KMS-11 (cell line): ENCODE measurements at regions not wholly inside any gene's neighbourhood (a gene's known extent, or its start where the extent isn't known, plus 50 kb on each side); places are given as distances from the start of the nearest gene placed in this dataset.
"Not testable (repeated sequence)": the region's sequence is repeated elsewhere in the genome, so short reads cannot be mapped to it uniquely, and the experiment has no call there.

Source experiments
- H2AFZ ChIP-seq: fragments of 200-600 bp; sonication (generic); 2 replicates; pipeline ENCODE4 v1.6.1; 2016; ENCODE audit warnings: antibody characterized with exemption, mixed run types, low read depth
- H3K27ac ChIP-seq: fragments of 200-600 bp; sonication (generic); 2 replicates; pipeline ENCODE4 v1.6.1; 2016; ENCODE audit warnings: mild to moderate bottlenecking, mixed run types
- H3K27me3 ChIP-seq: fragments of 200-600 bp; sonication (generic); 2 replicates; pipeline ENCODE4 v1.6.1; 2017; ENCODE audit warnings: mild to moderate bottlenecking, low read depth, mixed run types, moderate library complexity; ENCODE audit not compliant: insufficient read depth
- H3K36me3 ChIP-seq: fragments of 200-600 bp; sonication (generic); 2 replicates; pipeline ENCODE4 v1.6.1; 2017; ENCODE audit warnings: mild to moderate bottlenecking, mixed run types; ENCODE audit not compliant: insufficient read depth
- H3K4me1 ChIP-seq: fragments of 200-600 bp; sonication (generic); 2 replicates; pipeline ENCODE4 v1.6.1; 2016; ENCODE audit warnings: mild to moderate bottlenecking, low read depth, mixed run types; ENCODE audit not compliant: poor library complexity, severe bottlenecking
- H3K4me2 ChIP-seq: fragments of 200-600 bp; sonication (generic); 2 replicates; pipeline ENCODE4 v1.7.0; 2016; ENCODE audit warnings: mild to moderate bottlenecking, mixed run types
- H3K4me3 ChIP-seq: fragments of 200-600 bp; sonication (generic); IDR thresholded peaks from 2 replicates; pipeline ENCODE4 v1.6.1; 2017; ENCODE audit warnings: low read depth, low read length, mixed read lengths; ENCODE audit not compliant: insufficient read depth
- H3K79me2 ChIP-seq: fragments of 200-600 bp; sonication (generic); 2 replicates; pipeline ENCODE4 v1.6.1; 2016; ENCODE audit warnings: low read depth, mixed run types; ENCODE audit not compliant: insufficient read depth
- H3K9ac ChIP-seq: fragments of 200-600 bp; sonication (generic); 2 replicates; pipeline ENCODE4 v1.6.1; 2016; ENCODE audit warnings: mild to moderate bottlenecking, mixed run types
- H4K20me1 ChIP-seq: fragments of 200-600 bp; sonication (generic); 2 replicates; pipeline ENCODE4 v1.6.1; 2016; ENCODE audit warnings: mild to moderate bottlenecking, mixed run types; ENCODE audit not compliant: insufficient read depth
- CTCF ChIP-seq: fragments of 200-600 bp; sonication (generic); conservative IDR thresholded peaks from 2 replicates; pipeline ENCODE4 v1.6.1; 2017; ENCODE audit warnings: low read depth, mild to moderate bottlenecking, antibody characterized with exemption, low read length, moderate library complexity, mixed read lengths

- Histone ChIP-seq H2AFZ (no peak overlapping the region), H4K20me1 (no peaks in the 10 kb centered on the region), H3K79me2 (no peaks in the 10 kb centered on the region), H3K27ac (no peak overlapping the region), H3K4me3 (no peak overlapping the region), H3K4me2 (no peak overlapping the region), H3K36me3 (no peaks in the 10 kb centered on the region), H3K4me1 (no peaks in the 10 kb centered on the region), H3K27me3 (no peaks in the 10 kb centered on the region), H3K9ac (no peak overlapping the region)
- TF ChIP-seq CTCF: no peak
Observed at GRCh38 chr3:177905173-177906125, 630.8 kb upstream of the KCNMB2 start.

DNA sequence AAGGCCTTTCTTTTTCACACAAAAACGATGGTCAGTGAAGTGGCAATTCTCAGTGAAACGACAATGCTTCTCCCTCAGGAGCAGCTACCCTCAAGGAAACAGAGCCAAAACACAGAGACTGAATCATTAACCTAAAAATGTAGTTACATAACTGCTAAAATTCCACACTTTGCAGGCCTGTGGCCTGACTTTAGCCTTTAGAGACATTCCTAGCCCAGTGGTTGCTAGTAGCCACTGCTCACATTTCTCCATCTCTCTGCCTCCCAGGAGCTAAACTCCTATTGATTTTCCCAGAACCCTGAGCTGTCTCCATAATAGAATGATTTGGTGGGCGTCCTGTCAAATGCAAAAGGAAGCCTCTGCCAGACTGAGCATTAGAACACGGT lies 630.1 kb upstream of the KCNMB2 start:
- H3K4me1 ChIP-seq: no peaks in the 10 kb centered on the region
- H3K79me2 ChIP-seq: no peaks in the 10 kb centered on the region
- no peaks in the 10 kb centered on the region for H4K20me1 ChIP-seq
- H3K9ac ChIP-seq: no peak overlapping the region
- no peak overlapping the region for H3K4me2 ChIP-seq
- H3K36me3 ChIP-seq: no peaks in the 10 kb centered on the region
- H3K4me3 ChIP-seq: no peak overlapping the region
- TF ChIP-seq CTCF: no peak
- H3K27me3 ChIP-seq: no peaks in the 10 kb centered on the region
- H3K27ac ChIP-seq: no peak overlapping the region
- no peak overlapping the region for H2AFZ ChIP-seq

DNA sequence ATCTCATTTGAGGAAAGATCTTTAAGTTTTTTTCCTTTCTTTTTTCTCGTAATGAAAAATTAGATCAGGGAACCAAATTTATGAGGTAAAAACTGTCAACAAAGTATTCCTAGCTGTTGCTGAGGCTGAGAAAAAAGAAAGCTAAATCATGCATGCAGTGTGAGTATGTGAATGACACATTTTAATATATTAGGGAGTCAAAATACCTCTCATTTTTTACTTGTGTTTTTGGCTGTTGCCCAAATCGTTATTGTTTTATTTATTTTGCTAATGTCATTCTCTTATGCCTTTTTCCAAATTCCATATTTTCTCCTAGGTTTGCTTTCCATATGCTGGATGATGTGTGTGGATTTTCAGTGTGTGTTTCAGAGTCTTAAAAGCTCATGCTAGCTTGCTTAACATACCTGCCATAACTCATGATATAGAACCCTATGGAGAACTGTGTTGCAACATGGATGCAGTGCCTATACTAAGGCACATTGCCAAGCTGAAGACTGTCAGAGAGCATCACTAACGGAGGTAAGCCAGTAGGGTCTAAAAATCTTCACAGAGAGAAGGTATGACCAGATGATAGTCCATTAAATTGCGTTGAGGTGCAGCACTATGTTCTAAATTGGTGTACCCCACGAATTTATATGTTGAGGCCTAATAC lies 629.5 kb upstream of the KCNMB2 start:
- TF ChIP-seq CTCF: no peak
- H3K27ac ChIP-seq: no peak overlapping the region
- H3K4me1 ChIP-seq: no peaks in the 10 kb centered on the region
- H3K9ac ChIP-seq: no peak overlapping the region
- H3K4me3 ChIP-seq: no peak overlapping the region
- H3K79me2 ChIP-seq: no peaks in the 10 kb centered on the region
- H3K27me3 ChIP-seq: no peaks in the 10 kb centered on the region
- H2AFZ ChIP-seq: no peak overlapping the region
- H3K4me2 ChIP-seq: no peak overlapping the region
- no peaks in the 10 kb centered on the region for H4K20me1 ChIP-seq
- H3K36me3 ChIP-seq: no peaks in the 10 kb centered on the region

GRCh38 chr3:177909530-177909929 lies 626.7 kb upstream of the KCNMB2 start:
- H3K36me3 ChIP-seq, H3K9ac ChIP-seq, H3K4me2 ChIP-seq, H4K20me1 ChIP-seq, H3K27me3 ChIP-seq, H3K4me3 ChIP-seq, H3K79me2 ChIP-seq, H2AFZ ChIP-seq, H3K27ac ChIP-seq, H3K4me1 ChIP-seq: not testable (repeated sequence)

DNA sequence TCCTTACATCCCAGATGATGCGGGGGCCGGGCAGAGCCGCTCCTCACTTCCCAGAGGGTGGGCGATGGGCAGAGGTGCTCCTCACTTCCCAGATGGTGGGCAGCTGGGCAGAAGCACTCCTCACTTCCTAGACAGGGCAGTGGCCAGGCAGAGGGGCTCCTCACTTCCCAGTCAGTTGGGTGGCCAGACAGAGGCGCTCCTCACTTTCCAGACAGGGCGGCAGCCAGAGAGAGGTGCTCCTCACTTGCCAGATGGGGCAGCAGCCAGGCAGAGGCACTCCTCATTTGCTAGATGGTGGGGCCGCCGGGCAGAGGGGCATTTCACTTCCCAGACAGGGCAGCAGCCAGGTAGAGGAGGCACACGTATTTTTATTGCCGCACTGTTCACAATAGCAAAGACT lies 622.0 kb upstream of the KCNMB2 start:
- no peaks in the 10 kb centered on the region for H3K36me3 ChIP-seq
- TF ChIP-seq CTCF: no peak
- H3K27ac ChIP-seq: no peak overlapping the region
- H3K4me1 ChIP-seq: no peaks in the 10 kb centered on the region
- no peaks in the 10 kb centered on the region for H3K27me3 ChIP-seq
- no peaks in the 10 kb centered on the region for H3K79me2 ChIP-seq
- no peak overlapping the region for H2AFZ ChIP-seq
- no peak overlapping the region for H3K4me2 ChIP-seq
- no peak overlapping the region for H3K9ac ChIP-seq
- no peaks in the 10 kb centered on the region for H4K20me1 ChIP-seq
- H3K4me3 ChIP-seq: no peak overlapping the region
